ENCODE measurements at regions not wholly inside any gene's neighbourhood (a gene's known extent, or its start where the extent isn't known, plus 50 kb on each side); places are given as distances from the start of the nearest gene placed in this dataset.

- ChIA-PET POLR2A (no interaction called here), CTCF (no interaction called here)
- no peaks in the 10 kb centered on the region for H3K4me1 ChIP-seq (ENCODE audit: control insufficient read depth, insufficient read depth, low read length)
- H3K9me3 ChIP-seq (ENCODE audit: control insufficient read depth, insufficient read depth, low read depth, low read length) = no peaks in the 10 kb centered on the region
- H3K27ac ChIP-seq (ENCODE audit: low read length) = no peak overlapping the region
- intact Hi-C loops (cut with micrococcal nuclease; ENCODE audit: unreplicated experiment) (no loop called here), in situ Hi-C loops (cut with HindIII; ENCODE audit: low pct_unique_long_range_greater_than_20kb, low sequenced_read_pairs) (no loop called here)
- DNase-seq (ENCODE audit: low read depth, low spot score) (no peak), ATAC-seq (no peak)
- no peak for TF ChIP-seq SIN3A (IDR thresholded peaks at IDR 0.05; ENCODE audit: borderline replicate concordance, insufficient read depth, low read depth, low read length)
- no peak for TF ChIP-seq TCF7L2 (IDR thresholded peaks at IDR 0.05; ENCODE audit: low read depth, low read length)
- no peak for TF ChIP-seq CTCF (IDR thresholded peaks at IDR 0.05)
- TF ChIP-seq REST (IDR thresholded peaks at IDR 0.05; ENCODE audit: insufficient read depth in 1 of 2, low read depth in 2 of 2, low read length in 1 of 2) = no peak
- no peak for TF ChIP-seq POLR2AphosphoS5 (IDR thresholded peaks at IDR 0.05; ENCODE audit: low read depth, low read length)
- H3K36me3 ChIP-seq (ENCODE audit: control insufficient read depth, insufficient read depth, low read length) = no peaks in the 10 kb centered on the region
- H3K27me3 ChIP-seq (ENCODE audit: control insufficient read depth, insufficient read depth, low read length) = no peaks in the 10 kb centered on the region
- no TSS peak for BruUV-seq (replicated peaks)
- H3K4me3 ChIP-seq (ENCODE audit: low read depth in 2 of 2, low read length in 2 of 2) = no peak overlapping the region
Observed at GRCh38 chr12:102760322-102760721, 156.7 kb downstream of the PAH start.

GRCh38 chr12:102759466-102759865, 157.6 kb downstream of the PAH start:
- H3K36me3 ChIP-seq (ENCODE audit: control insufficient read depth, insufficient read depth, low read length) = no peaks in the 10 kb centered on the region
- no peak for DNase-seq (ENCODE audit: low read depth, low spot score)
- ChIA-PET POLR2A (no interaction called here), CTCF (no interaction called here)
- H3K9me3 ChIP-seq (ENCODE audit: control insufficient read depth, insufficient read depth, low read depth, low read length) = no peaks in the 10 kb centered on the region
- H3K27me3 ChIP-seq (ENCODE audit: control insufficient read depth, insufficient read depth, low read length) = no peaks in the 10 kb centered on the region
- BruUV-seq (replicated peaks) = no TSS peak
- H3K27ac ChIP-seq (ENCODE audit: low read length) = no peak overlapping the region
- no peak overlapping the region for H3K4me3 ChIP-seq (ENCODE audit: low read depth in 2 of 2, low read length in 2 of 2)
- ATAC-seq = no peak
- in situ Hi-C loops (cut with HindIII; ENCODE audit: low pct_unique_long_range_greater_than_20kb, low sequenced_read_pairs) = no loop called here
- TF ChIP-seq TCF7L2 (IDR thresholded peaks at IDR 0.05; ENCODE audit: low read depth, low read length) = no peak
- no peak for TF ChIP-seq CTCF (IDR thresholded peaks at IDR 0.05)
- no peak for TF ChIP-seq SIN3A (IDR thresholded peaks at IDR 0.05; ENCODE audit: borderline replicate concordance, insufficient read depth, low read depth, low read length)
- TF ChIP-seq POLR2AphosphoS5 (IDR thresholded peaks at IDR 0.05; ENCODE audit: low read depth, low read length) = no peak
- TF ChIP-seq REST (IDR thresholded peaks at IDR 0.05; ENCODE audit: insufficient read depth in 1 of 2, low read depth in 2 of 2, low read length in 1 of 2) = no peak
- H3K4me1 ChIP-seq (ENCODE audit: control insufficient read depth, insufficient read depth, low read length) = no peaks in the 10 kb centered on the region
- intact Hi-C loops (cut with micrococcal nuclease; ENCODE audit: unreplicated experiment) = no loop called here
